Calu3 (cell line): ENCODE measurements at regions not wholly inside any gene's neighbourhood (a gene's known extent, or its start where the extent isn't known, plus 50 kb on each side); places are given as distances from the start of the nearest gene placed in this dataset.

ENCODE experiments used
- BruUV-seq: library from RNA; stranded (reverse); fragments of 400-500 nt; replicated peaks from 2 replicates; lab custom pipeline; 2021; lab: Mats Ljungman, UMichigan
- CTCF ChIA-PET: fragments of 300-600 bp; sonication (Branson Sonifier 250); formaldehyde crosslinking; loops from one replicate; lab custom pipeline; 2022; ENCODE audit warnings: antibody characterized with exemption; lab: Charles Lee
- DNase-seq: peaks from one replicate; pipeline ENCODE4 v3.0.0; 2022
- H3K27ac Mint-ChIP-seq: one replicate; pipeline ENCODE4 v1.8.0; 2022; ENCODE audit warnings: mixed read lengths; ENCODE audit not compliant: unreplicated experiment
- H3K27me3 Mint-ChIP-seq: one replicate; pipeline ENCODE4 v1.8.0; 2022; ENCODE audit warnings: mixed read lengths; ENCODE audit not compliant: unreplicated experiment
- H3K36me3 Mint-ChIP-seq: one replicate; pipeline ENCODE4 v1.8.0; 2022; ENCODE audit warnings: mild to moderate bottlenecking, moderate library complexity, mixed read lengths; ENCODE audit not compliant: insufficient read depth, unreplicated experiment
- H3K4me1 Mint-ChIP-seq: one replicate; pipeline ENCODE4 v1.8.0; 2022; ENCODE audit warnings: mild to moderate bottlenecking, low read depth, mixed read lengths; ENCODE audit not compliant: unreplicated experiment
- H3K4me3 Mint-ChIP-seq: one replicate; pipeline ENCODE4 v1.8.0; 2022; ENCODE audit warnings: mild to moderate bottlenecking, low read depth, moderate library complexity, mixed read lengths; ENCODE audit not compliant: unreplicated experiment
- H3K9me3 Mint-ChIP-seq: one replicate; pipeline ENCODE4 v1.8.0; 2022; ENCODE audit warnings: low read depth, mixed read lengths; ENCODE audit not compliant: unreplicated experiment
- CTCF ChIP-seq: fragments of 200-600 bp; IDR thresholded peaks from one replicate; pipeline ENCODE4 v1.8.0; 2022; ENCODE audit warnings: antibody characterized with exemption; ENCODE audit not compliant: unreplicated experiment
- intact Hi-C: fragments of 100-400 bp; cut with micrococcal nuclease; formaldehyde crosslinking; loops from one replicate; pipeline ENCODE4 v1.10.0; 2022; ENCODE audit not compliant: unreplicated experiment

- no TSS peak for BruUV-seq
- Mint-ChIP-seq H3K4me1 (no peaks in the 10 kb centered on the region), H3K27me3 (no peaks in the 10 kb centered on the region), H3K4me3 (no peak overlapping the region), H3K27ac (no peak overlapping the region), H3K9me3 (peaks cover 7% of the 10 kb centered on the region), H3K36me3 (no peaks in the 10 kb centered on the region)
- intact Hi-C loops: no loop called here
- CTCF ChIA-PET: no interaction called here
- DNase-seq: no peak
- no peak for TF ChIP-seq CTCF
These were observed 1268.8 kb upstream of the CNTN5 start for GRCh38 chr11:97751952-97752351.

- H3K27ac Mint-ChIP-seq: no peak overlapping the region
- BruUV-seq: no TSS peak
- intact Hi-C loops: no loop called here
- no peak for TF ChIP-seq CTCF
- DNase-seq: no peak
- H3K36me3 Mint-ChIP-seq: no peaks in the 10 kb centered on the region
- CTCF ChIA-PET: no interaction called here
- no peaks in the 10 kb centered on the region for H3K4me1 Mint-ChIP-seq
- H3K9me3 Mint-ChIP-seq: peaks cover 9% of the 10 kb centered on the region
- H3K27me3 Mint-ChIP-seq: no peaks in the 10 kb centered on the region
- H3K4me3 Mint-ChIP-seq: no peak overlapping the region
These were observed 1265.8 kb upstream of the CNTN5 start for GRCh38 chr11:97754976-97755375.

GRCh38 chr11:97756571-97757335, 1264.0 kb upstream of the CNTN5 start:
- Mint-ChIP-seq H3K4me3 (no peak overlapping the region), H3K27me3 (no peaks in the 10 kb centered on the region), H3K9me3 (peaks cover 6% of the 10 kb centered on the region), H3K27ac (no peak overlapping the region), H3K4me1 (no peaks in the 10 kb centered on the region), H3K36me3 (no peaks in the 10 kb centered on the region)
- BruUV-seq: no TSS peak
- intact Hi-C loops: no loop called here
- TF ChIP-seq CTCF: no peak
- DNase-seq: no peak
- CTCF ChIA-PET: no interaction called here

GRCh38 chr11:97761175-97761574, 1259.6 kb upstream of the CNTN5 start:
- TF ChIP-seq CTCF: no peak
- Mint-ChIP-seq H3K4me1 (no peaks in the 10 kb centered on the region), H3K36me3 (no peaks in the 10 kb centered on the region), H3K9me3 (peaks cover 2% of the 10 kb centered on the region), H3K27ac (no peak overlapping the region), H3K4me3 (no peak overlapping the region), H3K27me3 (no peaks in the 10 kb centered on the region)
- intact Hi-C loops: no loop called here
- no TSS peak for BruUV-seq
- CTCF ChIA-PET: no interaction called here
- DNase-seq: no peak
